Mammary epithelial cell (primary cell): ENCODE measurements at regions not wholly inside any gene's neighbourhood (a gene's known extent, or its start where the extent isn't known, plus 50 kb on each side); places are given as distances from the start of the nearest gene placed in this dataset.

Experiments used
- CTCF ChIP-seq, 2 donors: IDR thresholded peaks in 1 of 2; conservative IDR thresholded peaks in 1 of 2; 2 replicates each; pipeline ENCODE4 v1.5.1; 2011 to 2012; ENCODE audit warnings: inconsistent platforms in 2 of 2, low read length in 2 of 2, mild to moderate bottlenecking in 2 of 2, control low read depth in 1 of 2, low read depth in 1 of 2; ENCODE audit not compliant: insufficient read depth in 1 of 2; ENCODE audit errors: extremely low read depth in 1 of 2
- EZH2 ChIP-seq: IDR thresholded peaks from 2 replicates; pipeline ENCODE4 v1.6.1; 2012; ENCODE audit warnings: low read length, inconsistent platforms, borderline replicate concordance

GRCh38 chr4:126969360-126970235 is 663.2 kb upstream of the INTU start:
- TF ChIP-seq CTCF (conservative IDR thresholded peaks at IDR 0.05 in 1 of 2, IDR thresholded peaks at IDR 0.05 in 1 of 2; ENCODE audit: extremely low read depth in 1 of 2, insufficient read depth in 1 of 2, low read depth in 1 of 2, low read length in 2 of 2) (no peak), EZH2 (no peak)
